Lower leg skin (tissue), 3 donors: ENCODE measurements at regions not wholly inside any gene's neighbourhood (a gene's known extent, or its start where the extent isn't known, plus 50 kb on each side); places are given as distances from the start of the nearest gene placed in this dataset.

Source experiments
- CTCF ChIP-seq, 3 donors: fragments of 450-650 bp; IDR thresholded peaks; one replicate each; pipeline ENCODE4 v1.5.1; 2016; ENCODE audit warnings: antibody characterized with exemption in 3 of 3, mild to moderate bottlenecking in 3 of 3, moderate library complexity in 2 of 3
- POLR2A ChIP-seq, 2 donors: fragments of 450-650 bp; IDR thresholded peaks; one replicate each; pipeline ENCODE4 v1.6.1; 2016 to 2017; ENCODE audit warnings: antibody characterized with exemption in 2 of 2, mild to moderate bottlenecking in 1 of 2, moderate library complexity in 1 of 2

DNA sequence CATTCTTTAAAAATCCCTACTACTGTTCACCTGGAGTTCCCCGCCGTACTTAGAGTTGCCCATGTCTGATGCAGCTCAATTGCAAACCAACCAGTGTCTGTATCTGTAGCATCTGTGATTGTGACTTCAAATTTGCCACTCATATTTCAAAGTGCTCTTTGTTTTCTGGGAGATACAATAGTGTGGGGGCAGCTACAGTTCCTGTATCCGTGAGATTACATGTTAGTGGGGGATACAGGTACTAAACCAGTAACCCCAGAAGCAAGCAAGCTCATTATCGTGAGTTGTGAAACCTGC is 140.9 kb downstream of the ANKRD60 start:
- TF ChIP-seq CTCF (IDR thresholded peaks at IDR 0.05) (no peak), POLR2A (IDR thresholded peaks at IDR 0.05) (no peak)
